ENCODE measurements at regions not wholly inside any gene's neighbourhood (a gene's known extent, or its start where the extent isn't known, plus 50 kb on each side); places are given as distances from the start of the nearest gene placed in this dataset.

DNA sequence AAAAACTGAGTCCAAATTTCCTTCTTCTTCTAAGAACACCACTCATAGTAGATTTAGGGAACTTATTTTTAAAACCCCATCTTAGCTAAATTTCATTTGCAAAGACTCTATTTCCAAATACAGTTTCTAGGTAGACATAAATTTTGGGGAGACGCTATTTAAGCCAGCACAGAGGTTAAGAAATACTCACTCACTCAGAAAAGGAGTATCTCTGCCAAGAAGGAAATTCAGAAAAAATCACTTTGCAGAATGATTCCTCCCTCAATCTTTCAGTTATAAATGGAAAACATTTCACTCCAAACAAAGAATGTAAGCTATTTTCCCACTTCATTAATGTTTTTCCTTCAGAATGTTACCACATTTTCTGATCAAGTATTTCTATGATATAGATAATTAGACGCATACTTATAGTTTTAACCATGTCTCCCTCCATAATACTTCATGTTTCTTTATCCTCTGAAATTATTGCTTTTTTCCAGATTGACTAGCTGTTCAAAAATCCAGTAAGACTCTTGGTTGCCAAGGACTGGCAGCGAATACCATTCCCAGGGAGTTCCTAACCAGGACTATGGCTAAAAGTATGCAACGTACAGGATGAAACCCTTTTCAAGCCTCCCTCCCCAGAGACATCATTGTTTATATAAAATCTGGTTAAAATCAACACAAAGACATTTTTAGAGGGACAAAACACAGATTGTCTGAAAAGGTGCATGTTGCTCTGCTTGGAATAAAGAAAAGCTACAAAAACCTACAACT, 52.5 kb upstream of the RXFP2 start:
- DNase-seq (ENCODE audit: low read depth): no peak

Data from stimulated activated CD8-positive, alpha-beta memory T cell treated with anti-CD3 and anti-CD28 coated beads, Interleukin-15, amount 100 ng/mL, for 1 hour (primary cell).